22Rv1 (cell line): ENCODE measurements at regions not wholly inside any gene's neighbourhood (a gene's known extent, or its start where the extent isn't known, plus 50 kb on each side); places are given as distances from the start of the nearest gene placed in this dataset.
"Not testable (repeated sequence)": the region's sequence is repeated elsewhere in the genome, so short reads cannot be mapped to it uniquely, and the experiment has no call there.

Source experiments
- H3K27ac ChIP-seq: fragments of 450-650 bp; 2 replicates; pipeline ENCODE4 v1.5.1; 2017
- CTCF ChIP-seq: fragments of 450-650 bp; IDR thresholded peaks from 2 replicates; pipeline ENCODE4 v1.5.1; 2017; ENCODE audit warnings: mild to moderate bottlenecking
- ZFX ChIP-seq: fragments of 450-650 bp; IDR thresholded peaks from 2 replicates; pipeline ENCODE4 v1.6.1; 2017; ENCODE audit warnings: antibody characterized with exemption, borderline replicate concordance

GRCh38 chr21:25189497-25189896 lies 417.8 kb downstream of the MRPL39 start:
- no peak for TF ChIP-seq CTCF
- TF ChIP-seq ZFX = no peak
- no peak overlapping the region for H3K27ac ChIP-seq

- no peak for TF ChIP-seq CTCF
- TF ChIP-seq ZFX = no peak
- H3K27ac ChIP-seq = no peak overlapping the region
Observed at GRCh38 chr21:25188677-25189079, 418.6 kb downstream of the MRPL39 start.

- H3K27ac ChIP-seq = no peak overlapping the region
- no peak for TF ChIP-seq CTCF
- TF ChIP-seq ZFX = no peak
Observed at GRCh38 chr21:25186273-25186672, 421.0 kb downstream of the MRPL39 start.

GRCh38 chr21:25183577-25183976 lies 423.7 kb downstream of the MRPL39 start:
- no peak overlapping the region for H3K27ac ChIP-seq
- TF ChIP-seq CTCF (no peak), ZFX (no peak)

- not testable (repeated sequence) for H3K27ac ChIP-seq
Observed at GRCh38 chr21:25181690-25182089, 425.6 kb downstream of the MRPL39 start.

GRCh38 chr21:25179116-25179515 lies 428.2 kb downstream of the MRPL39 start:
- no peak for TF ChIP-seq CTCF
- TF ChIP-seq ZFX = no peak

GRCh38 chr21:25176637-25177412 lies 430.5 kb downstream of the MRPL39 start:
- no peak overlapping the region for H3K27ac ChIP-seq
- TF ChIP-seq ZFX (no peak), CTCF (no peak)

More at GRCh38 chr21:25179116-25179515, 428.2 kb downstream of the MRPL39 start:
- no peak overlapping the region for H3K27ac ChIP-seq

- TF ChIP-seq CTCF (no peak), ZFX (no peak)
- H3K27ac ChIP-seq = no peak overlapping the region
Observed at GRCh38 chr21:25175938-25176337, 431.3 kb downstream of the MRPL39 start.
